ENCODE measurements at regions not wholly inside any gene's neighbourhood (a gene's known extent, or its start where the extent isn't known, plus 50 kb on each side); places are given as distances from the start of the nearest gene placed in this dataset.

DNA sequence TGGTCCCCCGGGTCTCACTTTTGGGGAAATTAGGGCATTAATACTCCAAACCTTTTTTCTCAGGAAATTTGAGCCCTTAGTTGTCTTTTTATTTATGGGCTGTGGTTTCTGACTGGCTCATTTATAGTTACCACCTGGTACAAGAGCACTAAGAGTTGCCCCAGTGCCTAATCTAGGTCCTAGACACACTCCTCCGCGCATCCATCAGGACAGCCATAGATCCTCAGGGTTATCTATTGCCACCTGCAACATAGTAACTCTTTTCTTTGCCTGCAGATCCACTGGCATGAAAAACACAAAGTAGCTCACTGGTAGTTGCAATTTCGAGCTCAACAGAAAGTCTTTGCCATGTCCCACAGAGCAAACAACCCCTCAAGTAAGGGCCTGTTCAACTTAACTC lies 576.4 kb upstream of the ROBO2 start:
- TF ChIP-seq, protein P1, sequence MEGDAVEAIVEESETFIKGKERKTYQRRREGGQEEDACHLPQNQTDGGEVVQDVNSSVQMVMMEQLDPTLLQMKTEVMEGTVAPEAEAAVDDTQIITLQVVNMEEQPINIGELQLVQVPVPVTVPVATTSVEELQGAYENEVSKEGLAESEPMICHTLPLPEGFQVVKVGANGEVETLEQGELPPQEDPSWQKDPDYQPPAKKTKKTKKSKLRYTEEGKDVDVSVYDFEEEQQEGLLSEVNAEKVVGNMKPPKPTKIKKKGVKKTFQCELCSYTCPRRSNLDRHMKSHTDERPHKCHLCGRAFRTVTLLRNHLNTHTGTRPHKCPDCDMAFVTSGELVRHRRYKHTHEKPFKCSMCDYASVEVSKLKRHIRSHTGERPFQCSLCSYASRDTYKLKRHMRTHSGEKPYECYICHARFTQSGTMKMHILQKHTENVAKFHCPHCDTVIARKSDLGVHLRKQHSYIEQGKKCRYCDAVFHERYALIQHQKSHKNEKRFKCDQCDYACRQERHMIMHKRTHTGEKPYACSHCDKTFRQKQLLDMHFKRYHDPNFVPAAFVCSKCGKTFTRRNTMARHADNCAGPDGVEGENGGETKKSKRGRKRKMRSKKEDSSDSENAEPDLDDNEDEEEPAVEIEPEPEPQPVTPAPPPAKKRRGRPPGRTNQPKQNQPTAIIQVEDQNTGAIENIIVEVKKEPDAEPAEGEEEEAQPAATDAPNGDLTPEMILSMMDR (IDR thresholded peaks at IDR 0.05; ENCODE audit: low read depth, low read length) = no peak
- TF ChIP-seq EZH2phosphoT487 (IDR thresholded peaks at IDR 0.05; ENCODE audit: low read depth) = no peak

Measured in OCI-LY3 (cell line).